ENCODE measurements at regions not wholly inside any gene's neighbourhood (a gene's known extent, or its start where the extent isn't known, plus 50 kb on each side); places are given as distances from the start of the nearest gene placed in this dataset.
"Not testable (repeated sequence)": the region's sequence is repeated elsewhere in the genome, so short reads cannot be mapped to it uniquely, and the experiment has no call there.

- not testable (repeated sequence) for DNase-seq (ENCODE audit: low read depth in 4 of 4, low spot score in 2 of 4)
These were observed 1596.9 kb downstream of the RPIA start for GRCh38 chr2:90288396-90288795.

- not testable (repeated sequence) for DNase-seq (ENCODE audit: low read depth in 4 of 4, low spot score in 2 of 4)
These were observed 1598.0 kb downstream of the RPIA start for GRCh38 chr2:90289291-90289980.

DNA sequence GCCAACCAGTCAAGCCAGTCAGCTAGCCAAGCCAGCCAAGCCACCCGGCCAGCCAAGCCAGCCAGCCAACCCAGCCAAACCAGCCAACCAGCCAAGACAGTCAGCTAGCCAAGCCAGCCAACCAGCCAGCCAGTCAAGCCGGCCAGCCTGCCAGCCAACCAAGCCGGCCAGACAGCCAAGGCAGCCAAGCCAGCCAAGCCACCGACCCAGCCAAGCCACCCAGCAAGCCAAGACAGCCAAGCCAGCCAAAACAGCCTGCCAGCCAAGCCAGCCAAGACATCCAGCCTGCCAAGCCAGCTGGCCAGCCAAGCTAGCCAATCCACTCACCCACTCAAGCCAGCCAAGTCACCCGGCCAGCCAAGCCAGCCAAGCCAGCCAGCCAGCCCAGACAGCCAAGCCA is 1599.2 kb downstream of the RPIA start:
- DNase-seq (ENCODE audit: low read depth in 4 of 4, low spot score in 2 of 4) = not testable (repeated sequence)

DNA sequence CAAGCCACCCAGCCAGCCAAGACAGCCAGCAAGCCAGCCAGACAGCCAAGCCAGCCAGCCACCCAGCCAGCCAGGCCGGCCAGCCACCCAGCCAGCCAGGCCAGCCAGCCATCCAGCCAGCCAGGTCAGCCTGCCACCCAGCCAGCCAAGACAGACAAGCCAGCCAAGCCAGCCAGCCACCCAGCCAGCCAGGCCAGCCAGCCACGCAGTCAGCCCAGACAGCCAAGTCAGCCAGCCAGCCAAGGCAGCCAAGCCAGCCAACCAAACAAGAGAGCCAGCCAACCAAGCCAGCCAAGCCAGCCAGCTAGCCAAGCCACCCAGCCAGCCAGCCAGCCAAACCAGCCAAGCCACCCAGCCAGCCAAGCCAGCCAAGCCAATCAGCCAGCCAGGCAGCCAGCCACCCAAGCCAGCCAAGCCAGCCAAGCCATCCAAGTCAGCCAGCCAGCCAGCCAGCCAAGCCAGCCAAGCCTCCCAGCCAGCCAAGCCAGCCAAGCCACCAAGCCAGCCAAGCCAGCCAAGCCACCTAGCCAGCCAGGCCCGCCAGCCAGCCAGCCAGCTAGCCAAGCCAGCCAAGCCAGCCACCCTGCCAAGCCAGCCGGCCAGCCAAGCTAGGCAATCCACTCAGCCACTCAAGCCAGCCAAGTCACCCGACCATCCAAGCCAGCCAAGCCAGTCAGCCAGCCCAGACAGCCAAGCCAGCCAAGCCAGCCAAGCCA is 1599.9 kb downstream of the RPIA start:
- DNase-seq (ENCODE audit: low read depth in 4 of 4, low spot score in 2 of 4) = not testable (repeated sequence)

GRCh38 chr2:90291934-90292333 is 1600.5 kb downstream of the RPIA start:
- DNase-seq (ENCODE audit: low read depth in 4 of 4, low spot score in 2 of 4) = not testable (repeated sequence)

GRCh38 chr2:90292451-90292850 is 1601.0 kb downstream of the RPIA start:
- not testable (repeated sequence) for DNase-seq (ENCODE audit: low read depth in 4 of 4, low spot score in 2 of 4)

- not testable (repeated sequence) for DNase-seq (ENCODE audit: low read depth in 4 of 4, low spot score in 2 of 4)
These were observed 1601.8 kb downstream of the RPIA start for GRCh38 chr2:90293224-90293623.

DNA sequence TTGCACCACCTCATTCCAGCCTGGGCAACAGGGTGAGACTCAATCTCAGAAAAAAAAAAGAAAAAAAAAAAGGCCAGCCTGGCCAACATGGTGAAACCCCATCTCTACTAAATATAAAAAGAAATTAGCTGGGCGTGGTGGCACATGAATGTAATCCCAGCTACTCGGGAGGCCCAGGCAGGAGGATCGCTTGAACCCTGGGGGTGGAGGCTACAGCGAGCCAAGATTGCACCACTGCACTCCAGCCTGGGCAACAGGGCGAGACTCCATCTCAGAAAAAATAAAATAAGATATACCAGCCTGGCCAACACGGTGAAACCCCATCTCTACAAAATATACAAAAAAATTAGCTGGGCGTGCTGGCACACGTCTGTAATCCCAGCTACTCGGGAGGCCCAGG is 1602.3 kb downstream of the RPIA start:
- DNase-seq (ENCODE audit: low read depth in 4 of 4, low spot score in 2 of 4) = not testable (repeated sequence)

GRCh38 chr2:90295036-90295750 is 1603.7 kb downstream of the RPIA start:
- not testable (repeated sequence) for DNase-seq (ENCODE audit: low read depth in 4 of 4, low spot score in 2 of 4)

DNA sequence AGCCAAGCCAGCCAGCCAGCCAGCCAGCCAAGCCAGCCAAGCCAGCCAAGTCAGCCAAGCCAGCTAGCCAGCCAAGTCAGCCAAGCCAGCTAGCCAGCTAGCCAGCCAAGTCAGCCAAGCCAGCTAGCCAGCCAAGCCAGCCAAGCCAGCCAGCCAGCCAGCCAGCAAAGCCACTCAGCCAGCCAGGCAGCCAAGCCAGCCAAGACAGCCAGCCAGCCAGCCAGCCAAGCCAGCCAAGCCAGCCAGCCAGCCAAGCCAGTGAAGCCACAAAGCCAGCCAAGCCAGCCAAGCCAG is 1605.0 kb downstream of the RPIA start:
- not testable (repeated sequence) for DNase-seq (ENCODE audit: low read depth in 4 of 4, low spot score in 2 of 4)

DNA sequence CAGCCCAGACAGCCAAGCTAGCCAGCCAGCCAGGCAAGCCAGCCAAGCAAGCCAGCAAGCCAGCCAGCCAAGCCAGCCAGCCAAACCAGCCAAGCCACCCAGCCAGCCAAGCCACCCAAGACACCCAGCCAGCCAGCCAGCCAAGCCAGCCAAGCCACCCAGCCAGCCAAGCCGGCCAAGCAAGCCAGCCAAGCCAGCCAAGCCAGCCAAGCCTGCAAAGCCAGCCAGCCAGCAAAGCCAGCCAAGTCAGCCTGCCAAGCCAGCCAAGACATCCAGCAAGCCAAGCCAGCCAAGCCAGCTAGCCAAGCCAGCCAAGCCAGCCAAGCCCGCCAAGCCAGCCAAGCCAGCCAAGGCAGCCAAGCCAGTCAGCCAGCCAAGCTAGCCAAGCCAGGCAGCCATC is 1606.2 kb downstream of the RPIA start:
- DNase-seq (ENCODE audit: low read depth in 4 of 4, low spot score in 2 of 4) = not testable (repeated sequence)

DNA sequence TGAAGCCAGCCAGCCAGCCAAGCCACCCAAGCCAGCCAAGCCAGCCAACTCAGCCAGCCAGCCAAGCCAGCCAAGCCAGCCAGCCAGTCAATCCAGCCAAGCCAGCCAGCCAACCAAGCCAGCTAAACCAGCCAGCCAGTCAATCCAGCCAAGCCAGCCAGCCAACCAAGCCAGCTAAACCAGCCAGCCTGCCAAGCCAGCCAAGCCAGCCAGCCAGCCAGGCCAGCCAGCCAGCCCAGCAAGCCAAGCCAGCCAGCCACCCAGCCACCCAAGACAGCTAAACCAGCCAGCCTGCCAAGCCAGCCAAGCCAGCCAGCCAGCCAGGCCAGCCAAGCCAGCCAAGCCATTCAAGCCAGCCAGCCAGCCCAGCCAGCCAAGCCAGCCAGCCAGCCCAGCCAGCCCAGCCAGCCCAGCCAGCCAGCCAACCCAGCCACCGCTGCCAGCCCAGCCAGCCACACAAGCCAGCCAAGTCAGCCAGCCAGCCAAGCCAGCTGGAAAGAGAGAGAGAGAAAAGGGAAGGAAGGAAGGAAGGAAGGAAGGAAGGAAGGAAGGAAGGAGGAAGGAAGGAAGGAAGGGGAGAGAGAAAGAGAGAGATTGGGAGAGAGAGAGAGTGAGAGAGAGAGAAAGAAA is 1606.8 kb downstream of the RPIA start:
- DNase-seq (ENCODE audit: low read depth in 4 of 4, low spot score in 2 of 4) = not testable (repeated sequence)

DNA sequence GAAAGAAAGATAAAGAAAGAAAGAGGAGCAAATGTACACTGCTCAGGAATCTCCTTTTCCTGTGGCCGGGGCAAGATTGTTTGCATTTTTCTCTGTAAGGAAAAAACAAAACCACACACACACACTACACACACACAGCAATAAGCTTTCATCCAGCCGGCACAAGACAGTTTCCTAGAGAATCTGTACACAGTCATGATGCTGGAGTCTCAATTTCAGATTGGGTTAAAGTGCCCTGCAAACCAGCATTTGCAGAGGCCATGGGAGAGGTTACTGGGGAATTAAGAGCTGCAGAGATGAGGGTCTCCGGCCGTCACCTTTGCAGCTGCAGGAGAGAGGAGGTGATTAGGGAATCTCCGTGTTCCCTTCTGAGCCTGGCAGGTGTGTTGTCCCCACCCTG is 1607.5 kb downstream of the RPIA start:
- DNase-seq (ENCODE audit: low read depth in 4 of 4, low spot score in 2 of 4) = not testable (repeated sequence)

- DNase-seq (ENCODE audit: low read depth in 4 of 4, low spot score in 2 of 4) = not testable (repeated sequence)
These were observed 1631.5 kb downstream of the RPIA start for GRCh38 chr2:90322982-90323381.

GRCh38 chr2:90323612-90324558 is 1632.4 kb downstream of the RPIA start:
- not testable (repeated sequence) for DNase-seq (ENCODE audit: low read depth in 4 of 4, low spot score in 2 of 4)

DNA sequence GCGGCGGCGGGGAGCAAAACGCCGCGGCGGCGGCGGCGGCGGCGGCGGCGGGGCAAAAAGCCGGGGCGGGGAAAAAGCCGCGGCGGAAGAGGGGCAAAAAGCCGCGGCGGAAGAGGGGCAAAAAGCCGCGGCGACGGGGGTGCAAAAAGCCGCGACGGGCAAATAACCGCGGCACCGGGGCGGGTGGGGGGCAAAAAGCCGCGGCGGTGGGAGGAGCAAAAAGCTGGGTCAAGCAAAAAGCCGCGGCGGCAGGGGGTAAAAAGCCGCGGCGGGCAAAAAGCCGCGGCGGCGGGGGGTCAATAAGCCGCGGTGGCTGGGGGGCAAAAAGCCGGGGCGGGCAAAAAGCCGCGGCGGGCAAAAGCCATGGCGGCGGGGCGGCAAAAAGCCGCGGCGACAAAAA is 1633.2 kb downstream of the RPIA start:
- DNase-seq (ENCODE audit: low read depth in 4 of 4, low spot score in 2 of 4) = not testable (repeated sequence)

DNA sequence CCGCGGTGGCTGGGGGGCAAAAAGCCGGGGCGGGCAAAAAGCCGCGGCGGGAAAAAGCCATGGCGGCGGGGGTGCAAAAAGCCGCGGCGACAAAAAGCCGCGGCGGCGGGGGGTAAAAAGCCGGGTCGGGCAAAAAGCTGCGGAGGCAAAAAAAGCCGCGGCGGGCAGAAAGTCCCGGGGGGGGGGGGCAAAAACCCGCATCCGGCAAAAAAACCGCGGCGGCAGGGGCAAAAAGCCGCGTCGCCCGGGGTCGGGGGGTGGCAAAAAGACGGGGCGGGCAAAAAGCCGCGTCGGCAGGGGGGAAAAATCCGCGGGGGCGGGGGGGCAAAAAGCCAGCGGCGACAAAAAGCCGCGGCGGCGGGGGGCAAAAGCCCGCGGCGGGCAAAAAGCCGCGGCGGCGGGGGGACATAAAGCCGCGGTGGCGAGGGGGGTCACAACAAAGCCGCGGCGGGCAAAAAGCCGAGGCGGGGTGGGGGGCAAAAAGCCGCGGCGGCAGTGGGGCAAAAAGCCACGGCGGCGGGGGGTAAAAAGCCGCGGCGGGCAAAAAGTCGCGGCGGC is 1634.4 kb downstream of the RPIA start:
- DNase-seq (ENCODE audit: low read depth in 4 of 4, low spot score in 2 of 4) = not testable (repeated sequence)

DNA sequence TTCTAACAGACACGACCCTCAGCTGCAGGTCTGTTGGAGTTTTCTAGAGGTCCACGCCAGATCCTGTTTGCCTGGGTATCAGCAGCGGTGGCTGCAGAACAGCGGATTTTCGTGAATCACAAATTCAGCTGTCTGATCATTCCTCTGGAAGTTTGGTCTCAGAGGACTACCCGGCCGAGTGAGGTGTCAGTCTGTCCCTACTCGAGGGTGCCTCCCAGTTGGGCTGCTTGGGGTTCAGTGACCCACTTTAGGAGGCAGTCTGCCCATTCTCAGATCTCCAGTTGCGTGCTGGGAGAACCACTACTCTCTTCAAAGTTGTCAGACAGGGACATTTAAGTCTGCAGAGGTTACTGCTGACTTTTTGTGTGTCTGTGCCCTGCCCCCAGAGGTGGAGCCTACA is 1664.1 kb downstream of the RPIA start:
- not testable (repeated sequence) for DNase-seq (ENCODE audit: low read depth in 4 of 4, low spot score in 2 of 4)

DNA sequence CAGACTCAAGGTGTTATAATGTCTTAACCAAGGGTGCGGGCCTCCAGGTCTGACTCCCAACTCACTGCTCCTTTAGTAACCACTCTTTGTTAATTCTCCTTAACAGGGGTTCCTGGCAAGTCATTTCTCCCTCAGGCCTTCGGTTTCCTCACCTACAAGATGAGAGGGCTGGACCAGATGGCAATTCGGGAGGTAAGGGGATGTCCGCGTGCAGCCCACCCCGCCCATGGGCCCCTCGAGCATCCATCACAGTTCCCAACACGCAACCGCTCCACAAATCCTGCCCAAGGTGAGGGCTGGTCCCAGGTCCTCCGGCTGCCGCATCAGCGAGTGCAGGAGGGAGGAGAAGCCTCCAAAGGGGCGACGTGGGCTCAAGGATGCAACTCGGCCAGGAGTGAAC is 1667.9 kb downstream of the RPIA start:
- DNase-seq (ENCODE audit: low read depth in 4 of 4, low spot score in 2 of 4) = not testable (repeated sequence)

All from left renal cortex interstitium (tissue), 4 donors.